Activated CD4-positive, alpha-beta T cell treated with anti-CD3 and anti-CD28 coated beads, Interleukin-2, amount 50 U/mL, for 4 hours (primary cell): ENCODE measurements at regions not wholly inside any gene's neighbourhood (a gene's known extent, or its start where the extent isn't known, plus 50 kb on each side); places are given as distances from the start of the nearest gene placed in this dataset.

Experiments
- DNase-seq, 2 experiments: peaks; one replicate each; pipeline ENCODE4 v3.0.0-alpha.2; 2020

- DNase-seq = no peak
These were observed 249.1 kb upstream of the PITRM1 start for GRCh38 chr10:3421537-3422257.

- DNase-seq = no peak
These were observed 248.2 kb upstream of the PITRM1 start for GRCh38 chr10:3420527-3421469.

DNA sequence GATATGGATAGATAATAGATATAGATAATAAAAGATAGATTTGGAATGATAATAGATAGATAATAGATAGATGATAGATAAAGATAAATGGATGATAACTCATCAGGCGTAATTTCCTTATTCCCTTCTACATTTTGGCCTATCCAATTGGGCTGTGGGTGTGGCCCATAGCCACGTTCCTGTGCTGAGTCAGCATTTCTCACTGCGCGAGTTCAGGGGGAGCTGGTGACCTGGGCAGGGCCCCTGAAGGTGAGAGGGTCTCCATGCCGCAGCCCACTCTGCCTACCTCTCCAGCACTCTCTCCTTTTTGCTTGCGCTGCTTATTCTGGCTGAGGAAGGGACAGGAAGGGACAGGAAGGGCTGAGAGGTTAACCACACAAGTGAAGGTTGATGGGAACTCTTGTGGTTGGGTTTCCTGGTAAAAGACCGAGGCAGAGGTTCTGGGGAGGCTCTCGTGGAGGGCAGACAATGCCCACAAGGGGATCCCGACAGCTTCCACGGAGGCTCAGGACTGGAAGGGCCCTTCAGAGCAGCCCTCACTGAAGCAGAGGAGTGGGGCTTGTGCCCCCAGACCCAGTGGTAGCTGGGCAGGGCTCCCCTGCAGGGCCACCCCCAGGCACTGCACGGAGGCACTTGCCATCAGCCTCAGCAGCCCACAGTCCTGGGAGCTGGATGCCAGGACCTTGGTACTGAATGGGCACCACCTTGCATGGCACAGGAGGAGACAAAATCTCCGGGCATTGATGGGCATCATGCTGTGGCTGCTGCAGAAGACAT, 247.3 kb upstream of the PITRM1 start:
- DNase-seq = no peak

GRCh38 chr10:3418926-3419325, 246.3 kb upstream of the PITRM1 start:
- DNase-seq = no peak

- DNase-seq = no peak
These were observed 245.6 kb upstream of the PITRM1 start for GRCh38 chr10:3418041-3418754.

DNA sequence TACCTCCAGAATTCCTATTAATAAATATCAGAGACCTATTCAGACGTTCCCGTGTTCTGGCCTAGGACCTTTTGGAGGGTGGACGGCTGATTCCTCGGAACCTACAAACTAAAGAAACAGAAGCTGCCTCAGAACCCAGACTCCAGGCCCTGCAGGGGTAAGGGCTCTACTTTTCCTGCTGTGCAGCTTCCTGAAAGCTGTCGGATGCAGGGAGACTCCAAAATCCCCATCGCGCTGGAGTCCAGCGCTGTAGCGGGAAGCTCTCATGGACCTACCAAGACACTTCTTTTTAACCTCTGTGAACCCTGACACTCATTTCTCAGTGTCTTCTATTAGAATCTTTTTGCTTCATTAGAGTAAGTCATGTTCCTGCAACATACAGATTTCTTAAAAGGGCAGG, 244.5 kb upstream of the PITRM1 start:
- DNase-seq = no peak

DNA sequence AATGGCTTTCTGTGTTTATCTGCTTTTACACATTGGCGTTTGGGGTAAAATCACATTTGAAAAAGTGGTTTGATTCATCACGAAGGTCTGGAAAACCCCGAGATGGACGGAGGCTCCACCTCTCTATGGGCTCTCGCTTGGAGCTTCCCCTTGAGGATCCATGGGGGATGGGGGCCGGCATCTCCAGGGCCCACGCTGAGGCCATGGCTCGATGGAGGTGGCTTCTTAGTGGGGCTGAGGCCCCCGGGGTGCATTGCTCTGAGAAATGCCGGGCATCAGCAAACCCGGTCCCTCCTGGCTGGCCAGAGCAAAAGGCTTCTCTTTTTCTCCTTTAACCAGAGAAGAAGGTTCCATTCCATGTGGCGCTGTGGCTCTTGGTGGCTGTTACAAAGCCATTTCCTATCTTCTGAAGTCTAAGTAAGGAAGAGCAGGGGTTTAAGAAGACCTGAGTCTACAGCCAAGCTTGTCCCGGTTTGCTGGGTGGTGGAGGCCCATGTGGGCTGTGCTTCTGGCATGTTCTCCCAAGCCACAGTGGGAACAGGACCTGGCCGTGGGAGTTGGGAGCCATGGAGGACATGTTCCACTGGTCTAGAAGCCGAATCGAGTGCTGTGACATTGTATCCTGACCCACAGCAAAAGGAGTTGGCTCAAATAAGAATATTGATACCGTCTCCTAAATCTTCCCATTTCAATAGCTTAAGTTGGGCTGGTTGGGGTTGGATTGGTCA, 243.5 kb upstream of the PITRM1 start:
- no peak for DNase-seq

GRCh38 chr10:3415038-3415736, 242.6 kb upstream of the PITRM1 start:
- DNase-seq = no peak

GRCh38 chr10:3414667-3415023, 242.1 kb upstream of the PITRM1 start:
- no peak for DNase-seq

DNA sequence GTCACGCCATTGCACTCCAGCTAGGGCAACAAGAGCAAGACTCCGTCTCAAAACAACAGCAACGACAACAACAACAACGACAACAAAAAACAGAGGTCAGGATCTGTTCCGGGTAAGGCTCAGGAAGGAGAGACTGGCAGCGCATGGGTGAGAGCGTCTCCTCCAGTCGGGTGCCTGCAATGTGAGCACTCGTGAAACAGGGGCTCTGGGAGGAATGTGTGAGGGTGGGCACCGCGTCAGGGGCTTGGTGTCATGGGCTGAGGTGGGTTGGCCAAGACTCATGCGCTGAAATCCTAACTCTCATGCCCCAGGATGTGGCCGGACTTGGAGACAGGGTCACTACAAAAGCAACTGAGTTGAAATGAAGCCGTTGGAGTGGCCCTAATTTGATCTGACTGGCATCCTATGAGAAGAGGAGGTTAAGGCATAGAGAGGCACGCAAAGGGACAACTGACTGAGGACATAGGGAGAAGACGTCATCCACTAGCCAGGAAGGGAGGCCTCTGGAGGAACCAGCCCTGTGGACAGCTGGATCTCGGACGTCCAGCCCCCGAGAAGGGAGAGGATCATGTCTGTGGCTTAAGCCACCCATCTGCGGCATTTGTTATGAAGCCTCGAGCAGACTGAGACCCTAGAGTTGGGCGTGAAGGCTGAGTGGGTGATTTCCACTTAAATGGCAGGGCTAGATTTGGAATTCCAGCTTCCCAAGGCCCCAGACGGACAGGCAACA, 241.5 kb upstream of the PITRM1 start:
- no peak for DNase-seq

DNA sequence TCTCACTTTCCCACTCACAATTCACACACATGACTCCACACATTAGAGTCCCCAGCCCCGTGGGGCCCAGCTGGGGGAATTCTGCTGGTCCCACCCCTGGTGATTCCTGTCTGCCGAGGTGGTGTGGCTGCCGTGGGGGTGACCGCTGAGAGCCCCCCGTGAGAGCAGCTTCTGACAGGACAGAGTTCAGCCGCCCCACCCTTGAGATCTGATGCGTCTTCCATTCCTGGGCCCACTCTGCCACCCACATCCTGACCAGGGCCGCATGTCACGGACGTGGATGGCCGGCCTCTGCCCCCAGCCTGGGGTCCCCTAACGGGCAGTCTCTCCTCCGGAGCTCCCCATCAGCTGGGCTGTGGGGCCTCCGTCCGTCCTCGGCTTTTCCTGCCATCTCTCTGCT, 240.1 kb upstream of the PITRM1 start:
- DNase-seq = no peak

DNA sequence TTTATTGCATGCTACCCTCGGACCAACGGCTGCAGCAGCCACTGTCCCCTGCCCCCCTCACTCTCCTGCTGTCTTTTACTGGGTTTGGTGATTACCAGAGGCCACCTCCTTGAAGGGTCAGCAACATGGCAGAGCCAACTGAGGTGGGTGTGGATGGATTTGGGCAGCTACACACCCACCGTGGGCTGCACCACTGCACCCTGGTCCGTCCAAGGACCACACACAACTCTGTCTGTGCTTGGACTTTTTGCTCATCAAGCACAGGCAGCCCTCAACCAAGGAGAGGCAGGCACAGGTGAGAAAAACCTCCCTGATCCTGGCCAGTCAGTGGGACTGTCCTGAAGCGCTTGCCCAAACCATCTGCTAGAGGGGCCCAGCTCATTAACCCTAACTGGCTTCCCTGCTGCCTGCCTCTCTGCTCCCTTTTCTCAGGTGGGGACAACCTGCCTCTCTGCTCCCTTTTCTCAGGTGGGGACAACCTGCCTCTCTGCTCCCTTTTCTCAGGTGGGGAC, 239.5 kb upstream of the PITRM1 start:
- no peak for DNase-seq

GRCh38 chr10:3411044-3411443, 238.5 kb upstream of the PITRM1 start:
- DNase-seq = no peak

GRCh38 chr10:3409928-3410327, 237.3 kb upstream of the PITRM1 start:
- DNase-seq = no peak

GRCh38 chr10:3408603-3409365, 236.2 kb upstream of the PITRM1 start:
- no peak for DNase-seq

DNA sequence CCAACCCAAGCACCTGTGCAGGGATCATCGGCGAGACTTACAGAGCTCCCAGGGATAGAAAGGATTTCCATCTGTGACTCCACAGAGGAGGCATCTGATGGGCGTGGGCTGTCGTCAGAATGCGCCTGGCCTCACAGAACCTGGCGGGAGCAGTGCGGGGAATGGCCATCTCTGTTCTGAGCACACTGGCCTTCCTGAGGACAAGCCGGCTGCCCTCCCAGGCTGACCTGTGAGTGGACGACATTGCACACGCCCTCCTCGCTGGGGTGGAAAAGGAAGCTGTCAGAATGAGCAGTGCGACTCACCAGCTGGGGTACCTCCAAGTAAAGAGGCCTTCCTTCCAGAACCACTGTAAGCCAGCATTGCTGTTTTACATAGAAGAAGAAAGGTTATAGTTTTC, 234.6 kb upstream of the PITRM1 start:
- DNase-seq = no peak

- DNase-seq = no peak
These were observed 234.0 kb upstream of the PITRM1 start for GRCh38 chr10:3406556-3406955.

DNA sequence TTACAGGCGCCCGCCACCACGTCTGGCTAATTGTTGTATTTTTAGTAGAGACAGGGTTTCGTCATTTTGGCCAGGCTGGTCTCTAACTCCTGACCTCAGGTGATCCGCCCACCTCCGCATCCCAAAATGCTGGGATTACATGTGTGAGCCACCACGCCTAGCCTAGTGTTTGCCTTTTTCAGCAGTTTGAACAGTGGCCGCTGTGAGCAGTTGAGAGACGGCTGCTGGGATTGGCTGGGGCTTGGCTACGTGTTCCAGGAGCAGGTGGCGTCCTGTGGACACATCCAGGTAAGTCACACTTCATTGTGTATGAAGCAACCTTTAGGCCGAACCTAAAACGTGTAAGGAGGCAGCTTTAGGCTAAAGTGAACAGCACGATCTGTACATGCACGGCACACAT, 231.8 kb upstream of the PITRM1 start:
- DNase-seq = no peak

- DNase-seq = no peak
These were observed 229.7 kb upstream of the PITRM1 start for GRCh38 chr10:3402187-3402751.
